ENCODE measurements at regions not wholly inside any gene's neighbourhood (a gene's known extent, or its start where the extent isn't known, plus 50 kb on each side); places are given as distances from the start of the nearest gene placed in this dataset.

DNA sequence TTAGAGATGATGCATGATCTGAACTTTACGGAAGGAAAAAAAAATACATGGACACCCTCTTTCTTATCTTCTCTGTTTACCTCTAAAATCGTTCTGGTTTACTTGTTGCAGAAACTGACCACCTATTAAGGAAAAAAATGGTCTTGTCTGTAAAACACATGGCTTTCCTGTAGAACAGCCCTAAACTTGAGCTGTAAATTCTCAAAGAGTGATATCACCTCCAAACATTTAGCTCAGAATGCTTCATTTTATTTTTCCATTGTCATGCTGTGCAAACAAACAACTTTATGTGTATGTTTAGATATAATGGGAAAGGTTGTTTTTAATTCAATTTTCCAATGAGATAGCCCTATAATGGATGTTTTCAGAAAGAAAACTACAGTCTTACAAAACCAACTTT is 237.4 kb upstream of the NR2F2 start:
- no peak for DNase-seq (ENCODE audit: low read depth)

DNA sequence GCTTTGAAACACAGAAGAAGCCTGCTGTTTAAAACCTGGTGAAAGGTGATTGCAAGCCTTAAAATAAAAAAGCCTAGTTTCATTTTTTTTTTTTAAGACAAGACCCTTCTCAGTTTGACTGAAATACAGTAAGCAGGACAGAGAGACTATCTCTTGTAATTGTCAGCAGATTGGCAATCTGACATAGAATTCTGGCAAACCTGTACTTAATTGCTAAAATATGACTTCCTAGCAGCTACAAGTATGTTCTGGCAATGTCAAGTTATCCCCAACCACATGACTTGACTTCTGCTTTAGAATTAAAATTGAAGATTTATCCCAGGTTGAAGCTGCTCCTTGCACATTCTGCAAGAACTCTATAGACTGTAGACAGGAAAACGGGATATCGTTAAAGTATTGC is 232.8 kb upstream of the NR2F2 start:
- DNase-seq (ENCODE audit: low read depth): no peak

DNA sequence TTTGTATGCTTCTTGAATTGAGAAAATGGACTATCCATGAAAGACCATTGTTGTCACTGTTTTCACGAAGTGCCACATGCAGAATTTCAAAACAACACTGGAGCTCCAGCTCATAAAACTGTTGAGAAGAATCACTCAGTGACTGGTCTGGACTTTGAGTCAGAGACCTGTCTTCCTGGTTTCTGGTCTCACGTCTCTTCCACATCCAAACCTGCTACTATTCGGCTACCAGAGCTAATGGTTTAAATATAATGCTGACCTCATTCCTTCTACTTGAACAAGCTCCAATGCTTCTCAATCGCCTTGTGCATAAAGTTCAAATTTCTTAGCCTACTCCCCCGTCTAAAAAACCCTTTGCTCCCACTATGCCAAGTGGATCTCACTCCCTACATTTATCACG is 227.9 kb upstream of the NR2F2 start:
- no peak for DNase-seq (ENCODE audit: low read depth)

DNA sequence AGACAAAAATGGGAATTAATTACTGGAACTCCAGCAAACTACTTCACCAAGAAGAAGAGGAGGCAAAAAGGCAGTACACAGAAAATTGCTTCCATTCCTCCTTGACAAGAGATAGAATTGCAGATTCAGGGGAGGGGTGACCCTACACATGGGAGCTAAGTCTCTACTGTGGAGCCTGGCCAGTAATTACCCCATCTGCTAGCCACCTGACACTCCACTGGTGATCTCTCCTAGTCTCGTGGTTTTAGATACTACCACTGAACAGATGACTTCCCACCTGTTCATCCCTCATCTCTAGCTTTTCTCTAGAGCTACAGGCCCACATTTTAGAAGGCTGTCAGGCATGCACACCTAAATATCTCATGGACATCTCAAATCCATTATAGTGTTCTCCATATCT is 224.3 kb upstream of the NR2F2 start:
- DNase-seq (ENCODE audit: low read depth): no peak

DNA sequence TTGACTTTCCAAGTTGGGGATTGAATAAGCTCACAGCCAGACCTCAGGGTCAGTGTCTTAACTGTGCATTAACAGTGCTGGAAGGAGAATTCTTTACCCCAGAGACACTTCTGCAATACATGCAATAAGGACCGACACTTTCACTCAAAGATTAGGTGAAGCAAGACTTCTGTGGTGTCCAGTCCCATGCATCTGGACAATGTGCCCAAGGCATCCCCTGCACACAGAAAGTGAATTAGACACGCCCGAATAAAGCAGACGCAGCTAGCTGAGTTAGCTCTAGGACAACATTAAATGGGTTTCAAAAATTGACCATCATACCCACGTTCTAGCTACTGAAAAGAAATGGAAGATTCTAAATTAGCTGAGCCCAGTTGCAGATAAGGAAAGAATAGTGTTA is 223.9 kb upstream of the NR2F2 start:
- DNase-seq (ENCODE audit: low read depth): no peak

DNA sequence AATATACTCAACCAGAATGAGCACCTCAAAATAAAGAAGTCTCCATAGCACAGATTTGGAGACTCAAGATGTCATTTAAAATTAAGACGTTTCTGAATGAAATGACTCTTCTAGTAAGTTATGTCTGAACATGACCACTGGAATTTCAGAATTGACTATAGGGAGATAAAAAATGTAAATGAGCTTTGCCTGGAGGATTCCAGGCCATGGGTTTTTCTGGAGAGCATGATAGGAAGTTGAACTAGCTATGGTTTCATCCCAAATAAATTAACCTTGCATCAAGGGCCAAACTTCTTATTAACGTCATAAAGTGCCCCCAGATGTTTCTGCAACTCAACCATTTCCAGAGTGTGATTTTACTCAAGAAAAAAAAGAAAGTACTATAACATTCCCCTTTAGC is 222.6 kb upstream of the NR2F2 start:
- DNase-seq (ENCODE audit: low read depth): no peak

DNA sequence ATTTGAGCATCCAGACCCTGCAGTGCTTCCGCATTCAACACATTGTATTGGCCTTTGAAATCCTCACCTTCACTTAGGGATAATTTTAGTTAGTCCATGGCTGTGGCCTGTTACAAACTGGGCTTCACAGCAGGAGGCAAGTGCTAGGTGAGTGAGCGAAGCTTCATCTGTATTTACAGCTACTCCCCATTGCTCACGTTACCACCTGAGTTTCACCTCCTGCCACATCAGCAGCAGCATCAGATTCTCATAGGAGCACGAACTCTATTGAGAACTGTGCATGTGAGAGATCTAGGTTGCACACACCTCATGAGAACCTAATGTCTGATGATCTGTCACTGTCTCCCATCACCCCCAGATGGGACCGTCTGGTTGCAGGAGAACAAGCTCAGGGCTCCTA is 222.1 kb upstream of the NR2F2 start:
- no peak for DNase-seq (ENCODE audit: low read depth)

DNA sequence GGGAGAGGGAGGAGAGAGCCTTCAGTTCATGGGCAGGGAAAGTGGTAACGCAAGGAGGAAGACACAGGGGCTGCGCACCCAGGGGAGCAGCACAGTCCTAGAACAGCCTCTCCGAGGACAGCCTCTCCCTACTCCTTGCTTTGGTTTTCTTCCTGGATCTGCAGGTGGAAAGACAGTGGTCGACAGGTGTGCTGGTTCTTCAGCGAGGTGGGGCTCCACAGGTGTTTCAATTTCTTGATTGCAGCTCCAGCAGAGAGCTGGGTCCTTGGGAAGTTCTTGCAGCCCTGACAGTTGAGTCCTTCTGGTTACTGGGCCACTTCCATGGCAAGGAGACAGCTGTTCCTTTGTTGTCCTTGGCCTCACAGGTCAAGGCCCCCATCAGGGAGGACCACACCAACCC is 220.7 kb upstream of the NR2F2 start:
- no peak for DNase-seq (ENCODE audit: low read depth)

DNA sequence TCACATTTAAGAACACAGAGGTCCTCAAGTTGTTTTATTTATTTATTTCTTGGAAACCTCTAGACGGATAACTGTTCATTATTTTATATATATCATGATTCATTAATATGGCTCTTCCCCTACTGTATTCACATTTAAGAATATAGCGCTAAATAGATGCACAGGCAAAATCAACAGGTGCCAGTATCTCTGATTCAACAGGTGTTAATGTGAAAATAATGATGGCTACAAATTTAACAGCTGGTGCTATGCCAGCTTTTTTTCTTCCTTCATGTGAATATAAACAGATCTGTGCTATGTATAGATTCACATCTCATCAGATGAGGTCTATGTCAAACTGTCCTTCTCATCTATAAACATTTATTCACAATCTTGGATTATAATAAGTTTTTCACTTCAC is 218.5 kb upstream of the NR2F2 start:
- DNase-seq (ENCODE audit: low read depth): no peak

DNA sequence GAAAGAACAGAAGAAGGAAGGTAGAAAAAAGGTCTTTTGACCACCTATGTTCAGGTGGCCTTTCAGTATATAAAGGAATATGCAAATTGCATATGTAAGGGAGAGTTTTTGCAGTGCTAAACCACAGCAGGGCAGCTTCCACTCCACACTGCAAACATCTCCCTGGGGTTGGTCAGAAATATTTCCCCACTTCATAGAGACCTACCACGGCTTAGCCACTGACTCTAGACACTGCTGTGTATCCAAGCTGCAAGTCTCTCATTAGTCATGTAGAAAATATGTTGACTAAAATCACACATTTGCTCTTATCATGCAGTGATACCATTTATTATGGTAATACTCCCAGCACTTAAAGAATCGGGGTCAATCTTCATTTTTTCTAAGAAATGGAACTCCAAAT is 214.9 kb upstream of the NR2F2 start:
- no peak for DNase-seq (ENCODE audit: low read depth)

DNA sequence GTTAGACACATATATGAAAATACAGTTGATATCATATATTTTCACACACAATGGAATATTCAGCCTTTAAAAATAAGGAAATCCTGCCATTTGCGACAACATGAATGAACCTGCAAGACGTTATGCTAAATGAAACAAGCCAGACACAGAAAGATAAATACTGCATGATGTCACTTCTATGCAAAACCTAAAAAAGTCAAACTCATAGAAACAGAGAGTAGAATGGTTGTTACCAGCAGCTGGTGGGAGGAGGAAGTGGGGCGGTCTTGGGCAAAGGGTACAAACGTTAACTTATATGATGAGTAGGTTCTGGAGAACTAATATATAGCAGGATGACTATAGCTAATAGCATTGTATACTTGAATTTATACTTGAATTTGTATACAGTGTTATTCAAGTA is 213.2 kb upstream of the NR2F2 start:
- DNase-seq (ENCODE audit: low read depth): no peak

DNA sequence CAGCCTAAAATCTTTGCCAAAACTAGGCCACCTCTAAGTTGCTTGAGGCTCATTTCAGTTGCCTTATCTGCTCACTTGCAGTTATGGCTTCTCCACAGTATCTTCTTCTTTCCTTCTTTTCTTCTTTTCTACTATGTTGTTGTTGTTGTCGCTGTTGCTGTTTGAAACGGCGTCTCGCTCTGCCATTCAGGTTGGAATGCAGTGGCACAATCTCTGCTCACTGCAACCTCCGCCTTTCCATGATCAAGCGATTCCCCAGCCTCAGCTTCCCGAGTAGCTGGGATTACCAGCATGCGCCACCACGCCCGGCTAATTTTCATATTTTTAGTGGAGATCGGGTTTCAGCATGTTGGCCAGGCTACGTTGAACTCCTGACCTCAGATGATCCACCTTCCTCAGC is 210.8 kb upstream of the NR2F2 start:
- no peak for DNase-seq (ENCODE audit: low read depth)

DNA sequence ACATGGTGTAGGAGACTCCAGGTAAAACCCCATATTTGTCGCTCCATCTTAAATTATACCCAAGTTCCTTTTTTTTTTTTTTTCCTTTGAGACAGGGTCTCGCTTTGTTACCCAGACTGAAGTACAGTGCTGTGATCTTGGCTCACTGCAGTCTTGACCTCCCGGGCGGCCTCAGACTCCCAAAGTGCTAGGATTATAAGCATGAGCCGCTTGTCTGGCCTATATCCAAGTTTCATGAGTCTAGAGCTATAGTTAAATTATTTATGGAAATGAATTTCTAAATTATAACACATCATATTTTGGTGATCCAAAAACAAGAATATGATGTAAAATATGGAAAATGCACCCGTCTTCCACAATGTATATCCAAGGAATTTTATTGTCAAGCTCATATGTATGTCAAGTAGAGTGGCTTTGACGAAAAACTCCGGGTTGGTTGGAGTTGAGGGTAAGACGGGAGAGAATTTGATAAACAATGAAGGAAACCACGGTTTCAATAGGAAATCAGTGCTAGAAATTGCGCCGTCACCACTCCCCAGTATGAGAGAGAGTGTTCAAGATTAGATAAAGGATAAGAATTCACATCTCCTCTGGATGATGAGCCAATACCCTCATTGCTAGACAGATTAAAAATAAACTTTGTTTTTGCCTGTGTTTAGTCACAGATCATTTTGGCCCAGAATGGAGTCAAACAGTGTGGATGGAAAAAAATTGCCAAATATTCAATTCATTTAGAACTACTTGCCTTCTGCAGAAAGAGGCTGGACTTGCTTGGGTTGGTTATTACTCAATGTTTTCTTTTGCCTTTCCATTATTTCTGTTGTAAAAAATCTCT is 209.2 kb upstream of the NR2F2 start:
- no peak for DNase-seq (ENCODE audit: low read depth)

DNA sequence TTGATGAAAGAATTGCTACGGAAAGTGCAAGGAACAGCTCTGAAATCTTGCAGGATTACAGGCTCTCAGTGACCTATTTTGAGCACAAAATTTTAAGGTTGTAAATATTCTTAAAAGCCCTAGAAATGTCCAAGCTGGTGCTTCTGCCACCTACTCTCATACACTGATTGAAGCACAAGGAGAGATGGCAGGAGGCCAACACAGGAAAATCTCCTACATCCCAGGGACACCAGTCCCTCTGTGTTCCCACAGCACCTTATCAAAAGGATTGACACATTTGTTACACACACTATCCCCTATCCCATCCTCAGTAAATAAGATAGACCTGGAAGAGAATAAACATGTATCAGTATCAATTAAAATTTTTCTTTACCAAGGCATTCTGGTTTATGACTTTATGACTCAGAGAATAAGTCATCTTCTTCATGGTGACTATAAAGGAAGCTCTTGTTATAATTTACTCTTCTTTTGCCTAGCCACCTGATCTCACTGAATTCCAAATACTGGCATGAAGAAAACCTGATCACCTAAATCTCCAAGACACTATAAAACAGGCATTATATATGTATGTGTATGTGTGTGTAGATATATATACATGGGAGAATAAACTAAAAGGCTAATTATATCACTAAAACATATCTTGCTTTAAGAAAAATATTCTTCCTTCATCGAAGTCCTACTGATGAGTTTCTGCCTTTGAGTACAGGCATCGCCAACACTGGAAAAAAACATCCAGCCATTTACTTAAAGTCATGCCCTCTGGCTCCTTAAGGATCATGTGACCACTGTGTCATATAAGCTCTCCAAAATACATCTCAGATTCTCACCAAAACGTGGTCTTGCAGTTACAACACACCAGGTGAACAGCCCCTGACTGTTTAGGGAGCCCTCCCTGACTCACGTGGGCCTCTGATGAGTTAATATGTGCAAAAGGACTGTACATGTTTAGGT is 208.1 kb upstream of the NR2F2 start:
- DNase-seq (ENCODE audit: low read depth): no peak

DNA sequence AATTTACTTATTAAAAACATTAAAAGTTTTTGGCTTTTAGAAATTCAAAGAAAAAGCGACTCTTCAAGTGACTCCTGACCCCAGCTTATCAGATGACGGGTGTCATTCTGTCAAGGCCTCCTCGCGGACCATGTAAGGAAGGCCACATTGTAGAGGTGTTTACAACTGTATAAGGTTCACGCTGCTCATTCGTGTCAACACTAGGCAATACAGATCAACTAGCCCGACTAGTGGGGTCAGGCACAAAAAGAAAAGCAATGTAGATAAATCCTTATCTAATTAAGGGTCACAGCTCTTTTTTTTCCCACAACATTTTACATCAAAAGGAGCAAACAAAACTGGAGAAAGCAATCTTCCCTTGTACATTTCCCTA is 207.5 kb upstream of the NR2F2 start:
- no peak for DNase-seq (ENCODE audit: low read depth)

DNA sequence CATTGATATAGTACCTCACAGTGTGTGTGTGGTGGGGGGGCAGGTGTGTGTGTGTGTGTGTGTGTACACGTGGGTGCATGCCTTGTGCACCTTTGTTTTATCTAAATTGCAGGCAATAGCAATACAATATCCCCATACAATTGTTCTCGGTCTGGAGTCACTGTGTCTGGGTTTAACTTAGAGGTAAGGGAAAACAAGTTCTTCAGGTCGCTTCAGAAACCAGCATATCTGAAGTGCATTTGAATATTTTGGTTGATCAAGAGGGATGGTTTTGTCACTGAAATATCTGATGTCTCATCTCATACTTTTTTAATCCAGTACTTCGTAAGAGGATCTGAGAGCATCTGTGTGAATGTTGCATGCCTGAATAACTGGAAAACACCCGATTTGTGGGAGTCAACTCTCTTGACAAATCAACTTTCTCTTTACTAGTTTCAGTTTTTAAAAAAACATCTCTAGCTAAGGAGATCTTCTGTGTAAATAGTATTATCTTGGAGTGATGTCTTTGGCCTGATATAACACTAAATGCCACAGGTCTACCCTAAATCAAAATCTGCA is 206.8 kb upstream of the NR2F2 start:
- no peak for DNase-seq (ENCODE audit: low read depth)

DNA sequence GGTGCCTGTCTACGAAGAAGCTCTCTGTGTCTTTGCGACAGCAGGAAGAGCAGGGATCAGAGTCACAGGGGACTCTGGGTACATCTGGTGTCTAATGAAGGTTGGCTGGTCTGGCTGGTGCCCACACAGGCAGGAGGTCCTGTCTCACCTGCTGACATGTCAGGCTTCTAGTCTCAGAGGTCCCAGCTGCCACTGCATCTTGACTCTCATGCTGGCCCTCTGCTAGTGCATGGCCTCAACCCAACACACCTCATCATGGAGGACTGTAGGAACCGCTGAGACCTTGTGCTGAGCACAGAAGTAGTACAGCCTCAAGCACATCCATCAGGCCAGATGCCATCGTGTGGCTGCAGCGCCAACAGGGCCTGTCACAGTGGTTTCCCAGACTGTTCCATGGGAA is 206.1 kb upstream of the NR2F2 start:
- DNase-seq (ENCODE audit: low read depth): no peak

DNA sequence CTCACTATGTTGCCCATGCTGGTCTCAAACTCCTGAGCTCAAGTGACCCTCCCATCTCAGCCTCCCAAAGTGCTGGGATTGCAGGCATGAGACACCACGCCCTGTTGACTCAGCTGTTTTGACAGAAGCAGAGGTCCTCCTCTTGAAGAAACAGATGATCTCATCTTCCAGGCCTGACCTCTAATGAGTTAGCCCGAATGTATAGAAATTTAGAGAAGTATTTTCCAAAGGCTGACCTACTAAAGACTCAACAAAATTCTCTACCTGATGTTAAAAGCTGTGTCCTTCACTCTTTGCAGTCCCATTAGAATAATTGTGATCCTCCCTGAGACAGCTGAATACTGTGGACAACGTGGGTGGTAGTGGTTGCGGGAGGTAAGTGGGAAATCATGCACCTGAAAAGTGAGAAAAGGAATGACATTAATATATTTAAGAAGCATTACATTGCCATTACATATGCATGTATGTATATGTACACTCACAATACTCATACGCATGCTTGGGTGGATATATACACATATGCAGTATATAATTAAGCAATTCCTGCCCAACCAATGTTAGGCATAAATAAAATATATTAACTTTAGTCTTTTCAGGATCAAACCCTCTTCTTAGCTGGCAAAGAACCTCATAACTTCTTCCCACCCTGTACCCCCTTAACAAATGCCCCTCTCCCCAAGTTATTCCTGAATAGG is 204.6 kb upstream of the NR2F2 start:
- no peak for DNase-seq (ENCODE audit: low read depth)

DNA sequence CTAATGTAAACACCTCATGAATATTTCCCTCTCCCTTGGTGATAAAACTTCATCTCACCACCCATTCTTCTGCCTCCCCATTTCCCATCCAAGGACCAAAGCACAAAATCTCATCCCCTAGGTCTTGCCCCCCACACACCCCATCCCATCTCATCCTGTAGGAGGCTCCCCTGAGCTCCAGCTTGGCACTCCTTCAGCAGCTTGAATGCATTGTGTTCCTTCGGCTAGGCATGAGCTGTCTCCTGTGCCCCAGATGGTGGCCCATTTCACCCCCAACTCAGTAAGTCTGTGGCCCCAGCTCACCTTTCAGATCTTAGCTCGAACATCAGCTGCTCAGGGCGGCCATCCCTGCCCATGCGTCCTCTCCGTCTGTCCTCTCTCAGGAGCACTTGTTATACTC is 203.6 kb upstream of the NR2F2 start:
- no peak for DNase-seq (ENCODE audit: low read depth)

DNA sequence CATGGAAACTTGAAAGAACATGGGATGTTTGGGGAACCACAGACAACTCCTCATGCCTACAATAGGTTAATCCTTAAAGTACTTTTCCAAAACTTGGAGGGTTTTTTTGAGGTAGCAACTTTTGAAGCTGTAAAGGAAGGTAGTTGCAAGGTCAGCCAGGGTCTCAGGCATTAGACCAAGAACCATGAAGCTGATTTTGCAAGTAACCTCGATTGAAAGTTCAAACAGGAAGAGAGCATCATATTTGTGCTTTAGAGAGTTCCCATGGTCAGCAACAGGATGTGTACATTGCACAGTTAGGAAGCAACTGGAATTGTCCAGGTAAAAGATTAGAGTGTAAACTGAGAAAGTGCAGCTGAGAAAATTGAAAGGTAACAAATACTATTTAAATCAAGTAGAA is 199.8 kb upstream of the NR2F2 start:
- DNase-seq (ENCODE audit: low read depth): no peak

DNA sequence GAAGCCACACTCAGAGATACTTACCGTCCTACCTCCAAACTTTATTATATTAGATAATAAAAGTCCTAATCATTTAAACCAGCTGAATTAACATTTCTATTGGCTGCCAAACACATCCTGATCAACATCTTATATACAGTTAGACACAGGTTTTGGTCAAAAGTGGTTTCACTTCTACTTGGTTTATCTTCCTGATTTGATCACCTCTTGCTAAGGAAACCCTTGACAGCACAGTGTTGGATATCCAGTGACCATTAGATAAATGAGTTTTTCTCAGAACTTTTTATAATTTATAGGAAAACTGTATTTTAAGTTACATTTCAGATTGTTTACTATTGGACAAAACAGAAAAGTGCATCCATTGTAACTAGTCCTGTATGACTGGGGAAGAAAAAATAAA is 198.4 kb upstream of the NR2F2 start:
- DNase-seq (ENCODE audit: low read depth): no peak
